Esophagus squamous epithelium (tissue), 5 donors: ENCODE measurements at regions not wholly inside any gene's neighbourhood (a gene's known extent, or its start where the extent isn't known, plus 50 kb on each side); places are given as distances from the start of the nearest gene placed in this dataset.

Experiments used
- DNase-seq: peaks from one replicate; lab custom pipeline; 2025; lab: John Stamatoyannopoulos, UW
- H3K27ac ChIP-seq, 4 donors: fragments of 200-600 bp; sonication (generic); one replicate each; pipeline ENCODE4 v1.5.1; 2016 to 2019; ENCODE audit warnings: mild to moderate bottlenecking in 1 of 4
- H3K27me3 ChIP-seq, 4 donors: fragments of 200-600 bp; sonication (generic); 1 replicate in 3 of 4; 2 replicates in 1 of 4; pipeline versions ENCODE4 v1.5.1 to v1.6.0; 2017 to 2021; ENCODE audit warnings: antibody characterized with exemption in 1 of 4
- H3K36me3 ChIP-seq, 3 donors: fragments of 200-600 bp; sonication (generic); one replicate each; pipeline ENCODE4 v1.5.1; 2016 to 2019
- H3K4me1 ChIP-seq, 3 donors: fragments of 200-600 bp; sonication (generic); one replicate each; pipeline ENCODE4 v1.5.1; 2017 to 2019
- H3K4me3 ChIP-seq, 4 donors: fragments of 200-600 bp; sonication (generic); 1 replicate in 3 of 4; 2 replicates in 1 of 4; pipeline ENCODE4 v1.5.1; 2016 to 2019; ENCODE audit warnings: mild to moderate bottlenecking in 2 of 4, moderate library complexity in 1 of 4
- H3K9me3 ChIP-seq, 3 donors: fragments of 200-600 bp; sonication (generic); one replicate each; pipeline ENCODE4 v1.5.1; 2016 to 2019
- POLR2A ChIP-seq, 4 donors: fragments of 450-650 bp; IDR thresholded peaks; one replicate each; pipeline ENCODE4 v1.6.1; 2017; ENCODE audit warnings: antibody characterized with exemption in 4 of 4, mild to moderate bottlenecking in 4 of 4, moderate library complexity in 3 of 4
- WGBS, 2 donors: methylation state at CpG; one replicate each; pipeline ENCODE4 v1.1.5; 2018; 5-methylcytosine and 5-hydroxymethylcytosine counted together
- intact Hi-C: fragments of 100-400 bp; cut with DNase I; formaldehyde crosslinking; loops from one replicate; pipeline ENCODE4 v1.15.0; 2022
- TF ChIP-seq, protein P1 (sequence below), 6 experiments: fragments of 450-650 bp in 4 of 6; fragments of 200-600 bp in 2 of 6; sonication (generic) in 2 of 6; IDR thresholded peaks; one replicate each; pipeline ENCODE4 v1.5.1; 2016 to 2019; ENCODE audit warnings: antibody characterized with exemption in 6 of 6, mild to moderate bottlenecking in 4 of 6, moderate library complexity in 4 of 6
- donor health status: DM: yes; HTN: yes; CAD: no.

DNA sequence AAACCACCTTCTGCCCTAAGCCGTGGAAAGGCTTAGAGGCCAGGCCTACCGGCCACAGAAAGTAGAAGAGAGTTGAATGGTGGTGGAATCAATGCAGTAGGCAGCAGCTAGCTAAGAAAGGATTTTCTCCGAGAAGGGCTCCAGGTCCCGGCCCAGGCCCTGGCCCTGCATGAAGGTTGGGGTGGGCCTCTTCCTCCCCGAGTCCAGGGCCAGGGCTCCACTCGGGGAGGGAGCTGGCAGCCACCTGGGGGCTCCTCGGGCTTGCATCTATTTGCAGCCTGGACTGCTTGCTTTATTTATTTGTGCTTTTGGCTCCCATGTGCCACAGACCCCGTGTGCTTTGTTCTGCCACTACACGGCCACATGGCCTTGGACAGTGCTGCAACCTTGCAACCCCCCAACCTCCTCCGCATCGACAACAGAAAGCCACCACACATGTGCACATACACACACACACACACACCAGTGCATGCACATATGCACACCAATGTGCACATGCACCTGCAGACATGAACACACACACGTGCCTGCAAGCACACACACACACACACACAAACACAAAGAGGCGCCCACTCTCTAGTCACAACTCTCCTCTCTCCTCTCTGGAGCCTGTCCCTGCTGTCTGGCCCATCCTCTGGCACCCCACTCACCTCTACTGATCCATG, 96.4 kb upstream of the TNRC6C start:
- Histone ChIP-seq H3K36me3 (no peaks in the 10 kb centered on the region), H3K27me3 (peaks cover 0 to 65% (median 0%) of the 10 kb centered on the region in 4 donors), H3K9me3 (no peaks in the 10 kb centered on the region), H3K4me1 (peaks cover 7 to 31% (median 10%) of the 10 kb centered on the region in 3 donors), H3K4me3 (no peak overlapping the region), H3K27ac (no peak overlapping the region)
- intact Hi-C loops, result no loop called here
- 74 to 86% methylated on average over 11 of the region's 13 CpGs for WGBS, 2 donors
- TF ChIP-seq, protein P1, sequence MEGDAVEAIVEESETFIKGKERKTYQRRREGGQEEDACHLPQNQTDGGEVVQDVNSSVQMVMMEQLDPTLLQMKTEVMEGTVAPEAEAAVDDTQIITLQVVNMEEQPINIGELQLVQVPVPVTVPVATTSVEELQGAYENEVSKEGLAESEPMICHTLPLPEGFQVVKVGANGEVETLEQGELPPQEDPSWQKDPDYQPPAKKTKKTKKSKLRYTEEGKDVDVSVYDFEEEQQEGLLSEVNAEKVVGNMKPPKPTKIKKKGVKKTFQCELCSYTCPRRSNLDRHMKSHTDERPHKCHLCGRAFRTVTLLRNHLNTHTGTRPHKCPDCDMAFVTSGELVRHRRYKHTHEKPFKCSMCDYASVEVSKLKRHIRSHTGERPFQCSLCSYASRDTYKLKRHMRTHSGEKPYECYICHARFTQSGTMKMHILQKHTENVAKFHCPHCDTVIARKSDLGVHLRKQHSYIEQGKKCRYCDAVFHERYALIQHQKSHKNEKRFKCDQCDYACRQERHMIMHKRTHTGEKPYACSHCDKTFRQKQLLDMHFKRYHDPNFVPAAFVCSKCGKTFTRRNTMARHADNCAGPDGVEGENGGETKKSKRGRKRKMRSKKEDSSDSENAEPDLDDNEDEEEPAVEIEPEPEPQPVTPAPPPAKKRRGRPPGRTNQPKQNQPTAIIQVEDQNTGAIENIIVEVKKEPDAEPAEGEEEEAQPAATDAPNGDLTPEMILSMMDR (IDR thresholded peaks at IDR 0.05), result no peak
- TF ChIP-seq POLR2A (IDR thresholded peaks at IDR 0.05), result no peak
- no peak for DNase-seq

DNA sequence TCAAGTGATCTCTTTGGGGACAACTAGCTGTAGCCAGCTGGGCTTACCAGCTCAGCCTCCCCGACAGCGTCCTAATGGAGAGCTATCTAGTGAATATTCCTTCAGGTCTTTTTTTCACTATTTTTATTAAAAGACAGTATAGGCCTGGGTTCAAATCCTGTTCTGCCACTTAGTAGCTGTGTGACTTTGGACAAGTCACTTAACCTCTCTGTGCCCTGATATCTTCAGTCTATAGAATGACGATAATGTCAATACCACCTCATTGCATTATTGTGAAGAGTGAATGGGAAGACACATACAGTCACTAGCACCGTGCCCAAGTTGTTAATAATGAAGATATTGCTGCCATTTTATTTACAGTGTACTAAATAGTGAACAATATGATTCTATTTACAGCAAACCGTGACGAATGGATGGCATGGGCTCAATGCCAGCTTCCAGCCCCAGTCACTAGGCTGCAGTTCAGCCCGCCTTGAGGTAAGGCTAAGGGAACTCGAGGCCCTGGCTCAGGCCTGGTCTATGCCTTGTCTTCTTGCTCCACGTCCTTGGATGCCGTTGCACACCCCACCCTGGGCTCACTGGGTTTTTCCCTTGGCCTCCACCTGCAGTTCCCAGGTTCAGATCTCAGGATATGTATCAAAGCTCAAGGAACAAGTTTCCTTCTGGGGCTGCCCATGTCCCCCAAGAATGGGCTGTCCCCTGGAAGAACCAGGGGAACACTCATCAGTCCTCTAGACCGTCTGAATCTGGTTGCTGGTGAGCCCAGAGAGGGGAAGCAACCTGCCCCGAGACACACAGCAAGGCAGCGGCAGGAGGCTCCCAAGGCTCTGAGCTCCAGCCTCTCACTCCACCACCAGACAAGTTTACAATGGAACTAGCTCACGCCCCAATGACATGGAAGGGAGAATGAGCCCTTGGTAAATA, 95.4 kb upstream of the TNRC6C start:
- DNase-seq, result no peak
- intact Hi-C loops, result no loop called here
- peak overlapping the region in 2 of 4 donors; percentile 62 to 66 for H3K27ac ChIP-seq

DNA sequence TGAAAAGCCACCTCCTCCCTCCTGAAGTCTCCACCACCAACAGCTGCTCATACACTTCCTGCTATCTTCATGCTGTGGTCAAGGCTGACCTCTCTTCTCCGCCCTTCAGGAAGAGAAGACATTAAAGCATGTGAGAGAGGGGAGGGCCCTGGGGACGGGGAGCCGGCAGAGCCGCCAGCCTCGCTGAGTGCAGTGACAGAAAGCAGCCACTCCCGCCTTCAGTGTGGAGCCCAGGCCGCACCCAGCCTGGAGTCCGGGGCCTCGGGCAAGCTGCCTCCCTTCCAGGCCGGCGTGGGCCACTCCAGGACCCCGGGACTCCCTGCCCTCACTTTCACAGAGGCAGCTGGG, 94.7 kb upstream of the TNRC6C start:
- DNase-seq, result no peak
- Histone ChIP-seq H3K4me1 (peaks cover 7 to 31% (median 10%) of the 10 kb centered on the region in 3 donors), H3K27ac (peak overlapping the region in 3 of 4 donors; percentile 34 to 66 (median 62)), H3K36me3 (no peaks in the 10 kb centered on the region), H3K9me3 (no peaks in the 10 kb centered on the region), H3K27me3 (peaks cover 0 to 61% (median 0%) of the 10 kb centered on the region in 4 donors), H3K4me3 (peak overlapping the region in 1 of 4 donors; percentile 21)
- 16 to 20% methylated on average over 4 of the region's 12 CpGs for WGBS, 2 donors
- intact Hi-C loops, result no loop called here
- TF ChIP-seq, protein P1 (IDR thresholded peaks at IDR 0.05), result no peak
- TF ChIP-seq POLR2A (IDR thresholded peaks at IDR 0.05), result no peak

More for the DNA sequence above, 95.4 kb upstream of the TNRC6C start:
- H3K4me1 ChIP-seq, result peaks cover 7 to 31% (median 10%) of the 10 kb centered on the region in 3 donors
- H3K4me3 ChIP-seq, result no peak overlapping the region
- no peaks in the 10 kb centered on the region for H3K36me3 ChIP-seq
- WGBS, 2 donors, result 51 to 65% methylated on average over 6 to 7 of the region's 14 CpGs
- H3K27me3 ChIP-seq, result peaks cover 0 to 64% (median 0%) of the 10 kb centered on the region in 4 donors
- TF ChIP-seq, protein P1 (IDR thresholded peaks at IDR 0.05), result no peak
- no peak for TF ChIP-seq POLR2A (IDR thresholded peaks at IDR 0.05)
- H3K9me3 ChIP-seq, result no peaks in the 10 kb centered on the region

DNA sequence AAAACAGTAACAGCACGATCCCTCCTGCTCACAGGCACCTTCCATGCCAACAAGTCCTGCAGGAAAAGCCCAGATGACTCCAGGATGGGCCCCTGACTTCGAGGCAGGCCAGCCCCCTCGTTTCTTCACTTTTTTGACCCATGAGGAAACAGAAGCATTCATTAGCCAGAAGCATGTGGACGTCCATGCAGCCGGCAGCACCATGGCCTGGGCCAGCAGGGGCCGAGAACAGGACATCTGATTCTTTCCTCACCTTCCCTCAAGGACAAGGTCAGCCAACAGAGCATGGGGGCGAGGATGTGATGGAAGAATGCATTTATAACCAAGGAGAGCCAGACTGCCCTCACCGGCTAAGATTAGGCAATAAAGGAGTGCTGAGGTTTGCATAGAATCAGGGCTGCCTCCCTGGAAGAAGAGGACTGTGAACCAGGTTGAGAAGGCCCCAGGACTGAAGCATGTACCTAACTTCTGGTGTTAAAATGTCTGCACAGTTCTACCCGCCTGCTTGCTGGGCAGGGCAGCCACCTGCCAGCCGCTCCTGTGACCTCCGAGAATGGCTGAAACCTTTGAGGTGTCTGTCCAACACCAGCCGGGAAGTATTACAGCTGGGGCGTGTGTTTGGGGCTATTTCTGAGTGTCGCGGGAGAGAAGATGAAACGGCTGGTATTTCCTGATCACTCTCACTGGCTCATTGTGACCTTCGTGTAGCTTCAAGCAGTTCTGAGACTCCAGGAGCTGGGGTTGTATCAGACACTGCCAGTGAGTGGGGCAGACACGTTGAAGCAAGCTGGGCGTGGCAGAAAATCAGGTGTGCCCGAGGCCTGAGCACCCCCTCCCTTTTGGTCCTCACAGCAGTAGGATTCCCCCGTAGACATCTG, 94.0 kb upstream of the TNRC6C start:
- H3K27ac ChIP-seq, result peak overlapping the region in 3 of 4 donors; percentile 34 to 66 (median 62)
- H3K36me3 ChIP-seq, result no peaks in the 10 kb centered on the region
- peaks cover 0 to 54% (median 0%) of the 10 kb centered on the region in 4 donors for H3K27me3 ChIP-seq
- H3K4me3 ChIP-seq, result peak overlapping the region in 1 of 4 donors; percentile 21
- no peaks in the 10 kb centered on the region for H3K9me3 ChIP-seq
- H3K4me1 ChIP-seq, result peaks cover 7 to 26% (median 10%) of the 10 kb centered on the region in 3 donors
- 70% methylated on average over 4 of the region's 21 CpGs; no CpG with 5 or more reads in 1 of the 2 donors for WGBS, 2 donors
- TF ChIP-seq, protein P1 (IDR thresholded peaks at IDR 0.05), result no peak
- TF ChIP-seq POLR2A (IDR thresholded peaks at IDR 0.05), result no peak
- DNase-seq, result no peak
- intact Hi-C loops, result no loop called here
